ENCODE measurements at regions not wholly inside any gene's neighbourhood (a gene's known extent, or its start where the extent isn't known, plus 50 kb on each side); places are given as distances from the start of the nearest gene placed in this dataset.

GRCh38 chr17:13351046-13351445 is 250.7 kb downstream of the HS3ST3A1 start:
- no peaks in the 10 kb centered on the region for H3K79me2 ChIP-seq (ENCODE audit: insufficient read depth, low read depth)
- TF ChIP-seq, protein P1, sequence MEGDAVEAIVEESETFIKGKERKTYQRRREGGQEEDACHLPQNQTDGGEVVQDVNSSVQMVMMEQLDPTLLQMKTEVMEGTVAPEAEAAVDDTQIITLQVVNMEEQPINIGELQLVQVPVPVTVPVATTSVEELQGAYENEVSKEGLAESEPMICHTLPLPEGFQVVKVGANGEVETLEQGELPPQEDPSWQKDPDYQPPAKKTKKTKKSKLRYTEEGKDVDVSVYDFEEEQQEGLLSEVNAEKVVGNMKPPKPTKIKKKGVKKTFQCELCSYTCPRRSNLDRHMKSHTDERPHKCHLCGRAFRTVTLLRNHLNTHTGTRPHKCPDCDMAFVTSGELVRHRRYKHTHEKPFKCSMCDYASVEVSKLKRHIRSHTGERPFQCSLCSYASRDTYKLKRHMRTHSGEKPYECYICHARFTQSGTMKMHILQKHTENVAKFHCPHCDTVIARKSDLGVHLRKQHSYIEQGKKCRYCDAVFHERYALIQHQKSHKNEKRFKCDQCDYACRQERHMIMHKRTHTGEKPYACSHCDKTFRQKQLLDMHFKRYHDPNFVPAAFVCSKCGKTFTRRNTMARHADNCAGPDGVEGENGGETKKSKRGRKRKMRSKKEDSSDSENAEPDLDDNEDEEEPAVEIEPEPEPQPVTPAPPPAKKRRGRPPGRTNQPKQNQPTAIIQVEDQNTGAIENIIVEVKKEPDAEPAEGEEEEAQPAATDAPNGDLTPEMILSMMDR (conservative IDR thresholded peaks at IDR 0.05; ENCODE audit: low read depth, low read length) = no peak
- no peaks in the 10 kb centered on the region for H3K27me3 ChIP-seq (ENCODE audit: insufficient read depth, low read depth)
- no peak overlapping the region for H2AFZ ChIP-seq (ENCODE audit: low read depth)
- no peak overlapping the region for H3K4me3 ChIP-seq (IDR thresholded peaks at IDR 0.05; ENCODE audit: insufficient read depth, low read depth, low read length)
- no peaks in the 10 kb centered on the region for H4K20me1 ChIP-seq (ENCODE audit: insufficient read depth)
- no peaks in the 10 kb centered on the region for H3K4me1 ChIP-seq (ENCODE audit: low read depth, poor library complexity, severe bottlenecking)
- H3K4me2 ChIP-seq = no peak overlapping the region
- no peaks in the 10 kb centered on the region for H3K36me3 ChIP-seq (ENCODE audit: insufficient read depth)
- no peak overlapping the region for H3K9ac ChIP-seq
- H3K27ac ChIP-seq = no peak overlapping the region

DNA sequence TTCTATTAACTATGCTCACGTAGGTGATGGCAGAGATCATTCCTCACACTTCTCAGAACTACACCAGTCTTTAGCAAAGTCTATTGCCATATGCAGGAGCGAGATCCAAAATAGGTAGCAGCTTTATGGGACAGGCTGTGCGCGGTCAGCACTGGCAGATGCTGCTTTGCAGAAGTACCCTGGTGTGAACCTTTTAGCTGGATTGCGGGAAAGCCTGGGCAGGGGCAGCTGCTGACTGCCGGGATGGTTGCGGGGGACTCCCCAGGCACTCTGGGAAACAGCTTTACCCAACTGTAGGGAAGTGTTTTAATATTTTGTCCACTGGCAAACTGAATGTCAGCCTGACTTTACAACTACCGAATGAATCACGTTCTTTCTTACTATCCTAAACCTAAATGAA is 251.3 kb downstream of the HS3ST3A1 start:
- no peaks in the 10 kb centered on the region for H3K4me1 ChIP-seq (ENCODE audit: low read depth, poor library complexity, severe bottlenecking)
- H2AFZ ChIP-seq (ENCODE audit: low read depth) = no peak overlapping the region
- TF ChIP-seq, protein P1 (conservative IDR thresholded peaks at IDR 0.05; ENCODE audit: low read depth, low read length) = no peak
- H3K4me3 ChIP-seq (IDR thresholded peaks at IDR 0.05; ENCODE audit: insufficient read depth, low read depth, low read length) = no peak overlapping the region
- no peak overlapping the region for H3K9ac ChIP-seq
- H3K4me2 ChIP-seq = no peak overlapping the region
- no peaks in the 10 kb centered on the region for H3K36me3 ChIP-seq (ENCODE audit: insufficient read depth)
- H3K27ac ChIP-seq = no peak overlapping the region
- no peaks in the 10 kb centered on the region for H4K20me1 ChIP-seq (ENCODE audit: insufficient read depth)
- no peaks in the 10 kb centered on the region for H3K27me3 ChIP-seq (ENCODE audit: insufficient read depth, low read depth)
- no peaks in the 10 kb centered on the region for H3K79me2 ChIP-seq (ENCODE audit: insufficient read depth, low read depth)

- H3K9ac ChIP-seq = no peak overlapping the region
- no peak overlapping the region for H3K4me2 ChIP-seq
- H3K27ac ChIP-seq = no peak overlapping the region
- no peaks in the 10 kb centered on the region for H3K27me3 ChIP-seq (ENCODE audit: insufficient read depth, low read depth)
- no peaks in the 10 kb centered on the region for H4K20me1 ChIP-seq (ENCODE audit: insufficient read depth)
- no peak overlapping the region for H2AFZ ChIP-seq (ENCODE audit: low read depth)
- no peaks in the 10 kb centered on the region for H3K36me3 ChIP-seq (ENCODE audit: insufficient read depth)
- H3K4me3 ChIP-seq (IDR thresholded peaks at IDR 0.05; ENCODE audit: insufficient read depth, low read depth, low read length) = no peak overlapping the region
- H3K4me1 ChIP-seq (ENCODE audit: low read depth, poor library complexity, severe bottlenecking) = no peaks in the 10 kb centered on the region
- TF ChIP-seq, protein P1 (conservative IDR thresholded peaks at IDR 0.05; ENCODE audit: low read depth, low read length) = no peak
- no peaks in the 10 kb centered on the region for H3K79me2 ChIP-seq (ENCODE audit: insufficient read depth, low read depth)
Observed at GRCh38 chr17:13346996-13347762, 254.6 kb downstream of the HS3ST3A1 start.

- no peak overlapping the region for H2AFZ ChIP-seq (ENCODE audit: low read depth)
- no peak overlapping the region for H3K4me2 ChIP-seq
- no peaks in the 10 kb centered on the region for H3K4me1 ChIP-seq (ENCODE audit: low read depth, poor library complexity, severe bottlenecking)
- H3K27ac ChIP-seq = no peak overlapping the region
- H3K79me2 ChIP-seq (ENCODE audit: insufficient read depth, low read depth) = no peaks in the 10 kb centered on the region
- no peaks in the 10 kb centered on the region for H4K20me1 ChIP-seq (ENCODE audit: insufficient read depth)
- H3K27me3 ChIP-seq (ENCODE audit: insufficient read depth, low read depth) = no peaks in the 10 kb centered on the region
- TF ChIP-seq, protein P1 (conservative IDR thresholded peaks at IDR 0.05; ENCODE audit: low read depth, low read length) = no peak
- no peaks in the 10 kb centered on the region for H3K36me3 ChIP-seq (ENCODE audit: insufficient read depth)
- no peak overlapping the region for H3K9ac ChIP-seq
- no peak overlapping the region for H3K4me3 ChIP-seq (IDR thresholded peaks at IDR 0.05; ENCODE audit: insufficient read depth, low read depth, low read length)
Observed at GRCh38 chr17:13346592-13346991, 255.1 kb downstream of the HS3ST3A1 start.
